H9 (cell line): ENCODE measurements at regions not wholly inside any gene's neighbourhood (a gene's known extent, or its start where the extent isn't known, plus 50 kb on each side); places are given as distances from the start of the nearest gene placed in this dataset.

Experiments used
- DNase-seq: peaks from one replicate; pipeline ENCODE4 v3.0.0-alpha.2; 2017
- H2AFZ ChIP-seq: one replicate; pipeline ENCODE4 v1.6.1; 2013; ENCODE audit warnings: mild to moderate bottlenecking, low read length, control low read depth, moderate library complexity
- H2AK5ac ChIP-seq: 2 replicates; pipeline ENCODE4 v1.6.1; 2013; ENCODE audit warnings: low read length, control low read depth, mixed read lengths; ENCODE audit not compliant: insufficient read length
- H2BK120ac ChIP-seq: one replicate; pipeline ENCODE4 v1.6.1; 2013; ENCODE audit warnings: low read depth, mild to moderate bottlenecking, low read length, control low read depth, inconsistent platforms; ENCODE audit not compliant: poor library complexity, severe bottlenecking
- H2BK12ac ChIP-seq: 2 replicates; pipeline ENCODE4 v1.6.1; 2013; ENCODE audit warnings: low read length, control low read depth, mixed read lengths, low read depth; ENCODE audit not compliant: insufficient read length
- H2BK15ac ChIP-seq: 2 replicates; pipeline ENCODE4 v1.6.1; 2013; ENCODE audit warnings: low read depth, low read length, control low read depth
- H2BK20ac ChIP-seq: one replicate; pipeline ENCODE4 v1.6.1; 2013; ENCODE audit warnings: low read depth, mild to moderate bottlenecking, low read length, control low read depth, inconsistent platforms; ENCODE audit not compliant: poor library complexity, severe bottlenecking
- H2BK5ac ChIP-seq: 2 replicates; pipeline ENCODE4 v1.6.1; 2013; ENCODE audit warnings: low read length, control low read depth, mixed read lengths; ENCODE audit not compliant: insufficient read length
- H3K14ac ChIP-seq: 2 replicates; pipeline ENCODE4 v1.6.1; 2013; ENCODE audit warnings: low read length, control low read depth; ENCODE audit not compliant: insufficient read depth
- H3K18ac ChIP-seq: 2 replicates; pipeline ENCODE4 v1.6.1; 2013; ENCODE audit warnings: low read depth, mild to moderate bottlenecking, mixed read lengths, low read length, control low read depth; ENCODE audit not compliant: insufficient read length
- H3K23ac ChIP-seq: 2 replicates; pipeline ENCODE4 v1.6.1; 2013; ENCODE audit warnings: low read length, control low read depth, mixed read lengths, low read depth; ENCODE audit not compliant: insufficient read length
- H3K23me2 ChIP-seq: 2 replicates; pipeline ENCODE4 v1.6.1; 2013; ENCODE audit warnings: low read depth, mild to moderate bottlenecking, mixed read lengths, low read length, control low read depth; ENCODE audit not compliant: insufficient read length, poor library complexity, severe bottlenecking
- H3K27ac ChIP-seq: 2 replicates; pipeline ENCODE4 v1.5.1; 2013; ENCODE audit warnings: low read length, control low read depth, mixed read lengths, low read depth; ENCODE audit not compliant: insufficient read length
- H3K27me3 ChIP-seq: 2 replicates; pipeline ENCODE4 v1.6.1; 2013; ENCODE audit warnings: low read length, control low read depth, inconsistent platforms; ENCODE audit not compliant: insufficient read depth
- H3K4ac ChIP-seq: 2 replicates; pipeline ENCODE4 v1.6.1; 2013; ENCODE audit warnings: low read depth, mild to moderate bottlenecking, control low read depth, inconsistent platforms, low read length, moderate library complexity
- H3K4me1 ChIP-seq: 2 replicates; pipeline ENCODE4 v1.6.1; 2013; ENCODE audit warnings: low read length, control low read depth, inconsistent platforms; ENCODE audit not compliant: insufficient read depth
- H3K4me2 ChIP-seq: 2 replicates; pipeline ENCODE4 v1.6.1; 2013; ENCODE audit warnings: low read length, control low read depth, mixed read lengths; ENCODE audit not compliant: insufficient read length, insufficient read depth
- H3K56ac ChIP-seq: 2 replicates; pipeline ENCODE4 v1.6.1; 2013; ENCODE audit warnings: low read depth, mild to moderate bottlenecking, mixed read lengths, low read length, control low read depth; ENCODE audit not compliant: insufficient read length
- H3K79me1 ChIP-seq: 2 replicates; pipeline ENCODE4 v1.6.1; 2013; ENCODE audit warnings: low read depth, mild to moderate bottlenecking, moderate library complexity, low read length, control low read depth, inconsistent platforms; ENCODE audit not compliant: insufficient read depth, poor library complexity, severe bottlenecking
- H3K79me2 ChIP-seq: 2 replicates; pipeline ENCODE4 v1.6.1; 2013; ENCODE audit warnings: low read length, control low read depth, inconsistent platforms; ENCODE audit not compliant: insufficient read depth
- H3K9ac ChIP-seq: 2 replicates; pipeline ENCODE4 v1.6.1; 2013; ENCODE audit warnings: low read length, control low read depth, mixed read lengths; ENCODE audit not compliant: insufficient read length; ENCODE audit errors: extremely low read depth
- H3K9me3 ChIP-seq: one replicate; pipeline ENCODE4 v1.6.1; 2013; ENCODE audit warnings: low read depth, low read length, inconsistent platforms; ENCODE audit not compliant: control insufficient read depth
- H3T11ph ChIP-seq: one replicate; pipeline ENCODE4 v1.6.1; 2013; ENCODE audit warnings: mild to moderate bottlenecking, low read length, control low read depth, inconsistent platforms
- H4K20me1 ChIP-seq: one replicate; pipeline ENCODE4 v1.6.1; 2013; ENCODE audit not compliant: control insufficient read depth, insufficient read length, insufficient read depth
- H4K5ac ChIP-seq: 2 replicates; pipeline ENCODE4 v1.6.1; 2013; ENCODE audit warnings: low read depth, mild to moderate bottlenecking, mixed read lengths, low read length, control low read depth; ENCODE audit not compliant: insufficient read length
- H4K8ac ChIP-seq: replicated peaks from 2 replicates; pipeline ENCODE4 v1.6.1; 2013; ENCODE audit warnings: low read length, control low read depth, mixed read lengths, low read depth; ENCODE audit not compliant: insufficient read length
- H4K91ac ChIP-seq: 2 replicates; pipeline ENCODE4 v1.6.1; 2013; ENCODE audit warnings: low read depth, mild to moderate bottlenecking, moderate library complexity, mixed read lengths, low read length, control low read depth; ENCODE audit not compliant: insufficient read length
- H3K27ac Mint-ChIP-seq, 3 experiments: 2 replicates in 2 of 3; 3 replicates in 1 of 3; pipeline ENCODE4 v1.8.0; 2020 to 2021; ENCODE audit warnings: mixed read lengths in 3 of 3, mild to moderate bottlenecking in 1 of 3, moderate library complexity in 1 of 3
- H3K27me3 Mint-ChIP-seq: 2 replicates; pipeline ENCODE4 v1.8.0; 2021; ENCODE audit warnings: low read depth, mild to moderate bottlenecking, moderate library complexity, mixed read lengths
- H3K36me3 Mint-ChIP-seq, 3 experiments: 2 replicates in 2 of 3; 3 replicates in 1 of 3; pipeline ENCODE4 v1.8.0; 2020 to 2021; ENCODE audit warnings: low read depth in 3 of 3, mixed read lengths in 3 of 3; ENCODE audit not compliant: insufficient read depth in 1 of 3
- H3K4me1 Mint-ChIP-seq, 2 experiments: 2 replicates each; pipeline ENCODE4 v1.8.0; 2020; ENCODE audit warnings: mixed read lengths in 2 of 2
- H3K4me3 Mint-ChIP-seq, 2 experiments: 2 replicates in 1 of 2; 3 replicates in 1 of 2; pipeline ENCODE4 v1.8.0; 2020 to 2021; ENCODE audit warnings: mild to moderate bottlenecking in 2 of 2, mixed read lengths in 2 of 2, moderate library complexity in 1 of 2
- H3K9me3 Mint-ChIP-seq, 2 experiments: 2 replicates in 1 of 2; 3 replicates in 1 of 2; pipeline ENCODE4 v1.8.0; 2020; ENCODE audit warnings: mild to moderate bottlenecking in 2 of 2, mixed read lengths in 2 of 2, moderate library complexity in 1 of 2
- CTCF ChIP-seq: fragments of 200-600 bp; sonication (generic); conservative IDR thresholded peaks from 3 replicates; pipeline ENCODE4 v1.8.0; 2021; ENCODE audit warnings: antibody characterized with exemption, mild to moderate bottlenecking
- WGBS: extraction: QIAGEN DNeasy Blood & Tissue Kit; methylation state at CpG from one replicate; pipeline ENCODE4 v1.1.7; 2013; ENCODE audit warnings: missing lambda C conversion rate, low lambda C conversion rate, mixed read lengths; ENCODE audit not compliant: insufficient read length; ENCODE audit errors: extremely low coverage; 5-methylcytosine and 5-hydroxymethylcytosine counted together

GRCh38 chr4:179112441-179113170 is 1670.4 kb upstream of the AGA start:
- Histone ChIP-seq H3K23me2 (no peaks in the 10 kb centered on the region), H3K18ac (no peak overlapping the region), H3K4me2 (no peak overlapping the region), H2BK120ac (no peak overlapping the region), H2BK12ac (no peak overlapping the region), H3K4me1 (no peaks in the 10 kb centered on the region), H3K4ac (no peak overlapping the region), H4K20me1 (no peaks in the 10 kb centered on the region), H2BK20ac (no peak overlapping the region), H3K9me3 (no peaks in the 10 kb centered on the region), H4K91ac (no peak overlapping the region), H3K79me1 (no peaks in the 10 kb centered on the region), H3K56ac (no peak overlapping the region), H3K27me3 (no peaks in the 10 kb centered on the region), H4K8ac (no peak overlapping the region), H3K79me2 (no peaks in the 10 kb centered on the region), H3K14ac (no peak overlapping the region), H2AFZ (no peak overlapping the region), H3K9ac (no peak overlapping the region), H3T11ph (no peak overlapping the region), H2BK15ac (no peak overlapping the region), H3K27ac (no peak overlapping the region), H2BK5ac (no peak overlapping the region), H2AK5ac (no peak overlapping the region), H4K5ac (no peak overlapping the region), H3K23ac (no peak overlapping the region)
- Mint-ChIP-seq H3K27ac (no peak overlapping the region), H3K9me3 (no peaks in the 10 kb centered on the region), H3K4me3 (no peak overlapping the region), H3K27me3 (no peaks in the 10 kb centered on the region), H3K36me3 (no peaks in the 10 kb centered on the region), H3K4me1 (peaks cover 15 to 17% of the 10 kb centered on the region in 2 experiments)
- no peak for DNase-seq
- no CpG with 5 or more reads among the region's 5 CpGs for WGBS
- no peak for TF ChIP-seq CTCF
